ENCODE measurements at regions not wholly inside any gene's neighbourhood (a gene's known extent, or its start where the extent isn't known, plus 50 kb on each side); places are given as distances from the start of the nearest gene placed in this dataset.
"Not testable (repeated sequence)": the region's sequence is repeated elsewhere in the genome, so short reads cannot be mapped to it uniquely, and the experiment has no call there.

- no peaks in the 10 kb centered on the region for H3K4me1 Mint-ChIP-seq
- DNase-seq = no peak
- ChIA-PET CTCF (no interaction called here), POLR2A (no interaction called here)
- H3K27ac Mint-ChIP-seq = no peak overlapping the region
- H3K27me3 Mint-ChIP-seq = no peaks in the 10 kb centered on the region
- H3K36me3 Mint-ChIP-seq (ENCODE audit: low read depth) = no peaks in the 10 kb centered on the region
- no peak overlapping the region for H3K4me3 Mint-ChIP-seq
- no peaks in the 10 kb centered on the region for H3K9me3 Mint-ChIP-seq
Measured at GRCh38 chr11:79626135-79627075, 185.6 kb upstream of the TENM4 start.

- Mint-ChIP-seq H3K4me3 (no peak overlapping the region), H3K27ac (no peak overlapping the region), H3K36me3 (ENCODE audit: low read depth) (no peaks in the 10 kb centered on the region), H3K27me3 (no peaks in the 10 kb centered on the region), H3K9me3 (no peaks in the 10 kb centered on the region), H3K4me1 (no peaks in the 10 kb centered on the region)
- CTCF ChIA-PET = no interaction called here
- POLR2A ChIA-PET = no interaction called here
- DNase-seq = no peak
Measured at GRCh38 chr11:79623375-79623774, 182.5 kb upstream of the TENM4 start.

- Mint-ChIP-seq H3K9me3 (peaks cover 5% of the 10 kb centered on the region), H3K27me3 (no peaks in the 10 kb centered on the region), H3K4me3 (no peak overlapping the region), H3K4me1 (no peaks in the 10 kb centered on the region), H3K27ac (no peak overlapping the region), H3K36me3 (ENCODE audit: low read depth) (no peaks in the 10 kb centered on the region)
- DNase-seq = no peak
- ChIA-PET CTCF (no interaction called here), POLR2A (no interaction called here)
Measured at GRCh38 chr11:79617561-79617960, 176.7 kb upstream of the TENM4 start.

- no peaks in the 10 kb centered on the region for H3K27me3 Mint-ChIP-seq
- DNase-seq = no peak
- POLR2A ChIA-PET = interaction anchor here (0.6 kb wide), 1 partner anchor 38 kb away, joined by 4 read pairs; no protein-coding TSS in a partner anchor
- no peak overlapping the region for H3K4me3 Mint-ChIP-seq
- H3K9me3 Mint-ChIP-seq = peaks cover 5% of the 10 kb centered on the region
- CTCF ChIA-PET = no interaction called here
- no peaks in the 10 kb centered on the region for H3K36me3 Mint-ChIP-seq (ENCODE audit: low read depth)
- H3K27ac Mint-ChIP-seq = no peak overlapping the region
- H3K4me1 Mint-ChIP-seq = no peaks in the 10 kb centered on the region
Measured at GRCh38 chr11:79616392-79616851, 175.6 kb upstream of the TENM4 start.

GRCh38 chr11:79615425-79615824 is 174.6 kb upstream of the TENM4 start:
- CTCF ChIA-PET = no interaction called here
- H3K27me3 Mint-ChIP-seq = no peaks in the 10 kb centered on the region
- H3K9me3 Mint-ChIP-seq = peaks cover 5% of the 10 kb centered on the region
- H3K36me3 Mint-ChIP-seq (ENCODE audit: low read depth) = no peaks in the 10 kb centered on the region
- POLR2A ChIA-PET = no interaction called here
- no peak for DNase-seq
- no peak overlapping the region for H3K27ac Mint-ChIP-seq
- H3K4me1 Mint-ChIP-seq = no peaks in the 10 kb centered on the region
- no peak overlapping the region for H3K4me3 Mint-ChIP-seq

GRCh38 chr11:79610678-79611077 is 169.8 kb upstream of the TENM4 start:
- POLR2A ChIA-PET = no interaction called here
- H3K9me3 Mint-ChIP-seq = peaks cover 4% of the 10 kb centered on the region
- no peaks in the 10 kb centered on the region for H3K36me3 Mint-ChIP-seq (ENCODE audit: low read depth)
- H3K27ac Mint-ChIP-seq = no peak overlapping the region
- CTCF ChIA-PET = no interaction called here
- DNase-seq = no peak
- no peaks in the 10 kb centered on the region for H3K27me3 Mint-ChIP-seq
- H3K4me3 Mint-ChIP-seq = no peak overlapping the region
- H3K4me1 Mint-ChIP-seq = no peaks in the 10 kb centered on the region

- Mint-ChIP-seq H3K4me3 (no peak overlapping the region), H3K9me3 (peaks cover 3% of the 10 kb centered on the region), H3K36me3 (ENCODE audit: low read depth) (no peaks in the 10 kb centered on the region), H3K4me1 (no peaks in the 10 kb centered on the region), H3K27me3 (no peaks in the 10 kb centered on the region), H3K27ac (no peak overlapping the region)
- DNase-seq = no peak
- ChIA-PET POLR2A (no interaction called here), CTCF (no interaction called here)
Measured at GRCh38 chr11:79610139-79610538, 169.3 kb upstream of the TENM4 start.

GRCh38 chr11:79609511-79609910 is 168.7 kb upstream of the TENM4 start:
- no peak for DNase-seq

GRCh38 chr11:79606461-79606860 is 165.6 kb upstream of the TENM4 start:
- H3K4me3 Mint-ChIP-seq; H3K27me3 Mint-ChIP-seq; CTCF ChIA-PET; H3K36me3 Mint-ChIP-seq (ENCODE audit: low read depth); H3K27ac Mint-ChIP-seq; H3K9me3 Mint-ChIP-seq; POLR2A ChIA-PET; H3K4me1 Mint-ChIP-seq; DNase-seq: not testable (repeated sequence)

More at GRCh38 chr11:79609511-79609910, 168.7 kb upstream of the TENM4 start:
- Mint-ChIP-seq H3K27ac (no peak overlapping the region), H3K4me1 (no peaks in the 10 kb centered on the region), H3K27me3 (no peaks in the 10 kb centered on the region), H3K36me3 (ENCODE audit: low read depth) (no peaks in the 10 kb centered on the region), H3K4me3 (no peak overlapping the region), H3K9me3 (peaks cover 3% of the 10 kb centered on the region)
- POLR2A ChIA-PET = no interaction called here
- CTCF ChIA-PET = no interaction called here

GRCh38 chr11:79600711-79601110 is 159.9 kb upstream of the TENM4 start:
- Mint-ChIP-seq H3K4me3 (no peak overlapping the region), H3K27me3 (no peaks in the 10 kb centered on the region), H3K4me1 (no peaks in the 10 kb centered on the region), H3K36me3 (ENCODE audit: low read depth) (no peaks in the 10 kb centered on the region), H3K9me3 (peaks cover 4% of the 10 kb centered on the region), H3K27ac (no peak overlapping the region)
- ChIA-PET CTCF (no interaction called here), POLR2A (no interaction called here)
- DNase-seq = no peak

GRCh38 chr11:79594834-79595233 is 154.0 kb upstream of the TENM4 start:
- no peak overlapping the region for H3K4me3 Mint-ChIP-seq
- ChIA-PET POLR2A (no interaction called here), CTCF (interaction anchor here (0.6 kb wide), 1 partner anchor 150 kb away, joined by 3 read pairs; no protein-coding TSS in a partner anchor)
- H3K27me3 Mint-ChIP-seq = no peaks in the 10 kb centered on the region
- peaks cover 2% of the 10 kb centered on the region for H3K9me3 Mint-ChIP-seq
- DNase-seq = no peak
- no peaks in the 10 kb centered on the region for H3K4me1 Mint-ChIP-seq
- no peaks in the 10 kb centered on the region for H3K36me3 Mint-ChIP-seq (ENCODE audit: low read depth)
- H3K27ac Mint-ChIP-seq = no peak overlapping the region

- H3K27ac Mint-ChIP-seq = no peak overlapping the region
- H3K36me3 Mint-ChIP-seq (ENCODE audit: low read depth) = no peaks in the 10 kb centered on the region
- DNase-seq = no peak
- CTCF ChIA-PET = no interaction called here
- H3K4me3 Mint-ChIP-seq = no peak overlapping the region
- no peaks in the 10 kb centered on the region for H3K4me1 Mint-ChIP-seq
- no peaks in the 10 kb centered on the region for H3K27me3 Mint-ChIP-seq
- POLR2A ChIA-PET = no interaction called here
- H3K9me3 Mint-ChIP-seq = peaks cover 2% of the 10 kb centered on the region
Measured at GRCh38 chr11:79592824-79593223, 152.0 kb upstream of the TENM4 start.

- Mint-ChIP-seq H3K9me3 (peaks cover 2% of the 10 kb centered on the region), H3K27me3 (no peaks in the 10 kb centered on the region)
Measured at GRCh38 chr11:79592406-79592805, 151.6 kb upstream of the TENM4 start.

GRCh38 chr11:79582434-79582833 is 141.6 kb upstream of the TENM4 start:
- ChIA-PET POLR2A (no interaction called here), CTCF (no interaction called here)
- no peaks in the 10 kb centered on the region for H3K4me1 Mint-ChIP-seq
- H3K36me3 Mint-ChIP-seq (ENCODE audit: low read depth) = no peaks in the 10 kb centered on the region
- H3K27ac Mint-ChIP-seq = no peak overlapping the region
- no peaks in the 10 kb centered on the region for H3K27me3 Mint-ChIP-seq
- H3K4me3 Mint-ChIP-seq = no peak overlapping the region
- H3K9me3 Mint-ChIP-seq = peaks cover 6% of the 10 kb centered on the region
- DNase-seq = no peak

More at GRCh38 chr11:79592406-79592805, 151.6 kb upstream of the TENM4 start:
- CTCF ChIA-PET = no interaction called here
- no peaks in the 10 kb centered on the region for H3K36me3 Mint-ChIP-seq (ENCODE audit: low read depth)
- no peak overlapping the region for H3K4me3 Mint-ChIP-seq
- H3K4me1 Mint-ChIP-seq = no peaks in the 10 kb centered on the region
- H3K27ac Mint-ChIP-seq = no peak overlapping the region
- DNase-seq = no peak
- POLR2A ChIA-PET = no interaction called here

Measured in activated CD4-positive, alpha-beta T cell treated with anti-CD3 and anti-CD28 coated beads, Interleukin-2, amount 10 ng/mL, durations not matched to agents 7 days and 5 days (primary cell).